ENCODE measurements at regions not wholly inside any gene's neighbourhood (a gene's known extent, or its start where the extent isn't known, plus 50 kb on each side); places are given as distances from the start of the nearest gene placed in this dataset.

DNA sequence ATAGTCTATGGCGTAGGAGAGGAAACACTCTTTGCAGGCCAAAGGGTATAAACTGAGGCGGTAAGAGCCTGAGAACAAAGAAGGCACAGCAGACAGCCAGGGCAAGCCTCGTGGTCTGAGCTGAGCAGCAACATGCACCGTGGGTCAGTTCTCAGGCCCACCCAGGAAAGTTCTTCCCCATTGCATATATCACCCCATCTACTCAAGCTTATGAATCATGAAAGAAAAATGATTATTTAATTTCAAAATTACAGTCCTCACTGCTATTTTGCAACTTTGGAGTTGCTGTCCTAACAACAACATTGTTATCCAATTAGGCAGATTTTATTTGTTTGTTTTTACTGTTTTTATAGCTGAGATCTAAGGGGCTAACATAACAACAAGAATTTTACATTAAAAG is 54.7 kb upstream of the RIOK3 start:
- TF ChIP-seq, protein P1, sequence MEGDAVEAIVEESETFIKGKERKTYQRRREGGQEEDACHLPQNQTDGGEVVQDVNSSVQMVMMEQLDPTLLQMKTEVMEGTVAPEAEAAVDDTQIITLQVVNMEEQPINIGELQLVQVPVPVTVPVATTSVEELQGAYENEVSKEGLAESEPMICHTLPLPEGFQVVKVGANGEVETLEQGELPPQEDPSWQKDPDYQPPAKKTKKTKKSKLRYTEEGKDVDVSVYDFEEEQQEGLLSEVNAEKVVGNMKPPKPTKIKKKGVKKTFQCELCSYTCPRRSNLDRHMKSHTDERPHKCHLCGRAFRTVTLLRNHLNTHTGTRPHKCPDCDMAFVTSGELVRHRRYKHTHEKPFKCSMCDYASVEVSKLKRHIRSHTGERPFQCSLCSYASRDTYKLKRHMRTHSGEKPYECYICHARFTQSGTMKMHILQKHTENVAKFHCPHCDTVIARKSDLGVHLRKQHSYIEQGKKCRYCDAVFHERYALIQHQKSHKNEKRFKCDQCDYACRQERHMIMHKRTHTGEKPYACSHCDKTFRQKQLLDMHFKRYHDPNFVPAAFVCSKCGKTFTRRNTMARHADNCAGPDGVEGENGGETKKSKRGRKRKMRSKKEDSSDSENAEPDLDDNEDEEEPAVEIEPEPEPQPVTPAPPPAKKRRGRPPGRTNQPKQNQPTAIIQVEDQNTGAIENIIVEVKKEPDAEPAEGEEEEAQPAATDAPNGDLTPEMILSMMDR (conservative IDR thresholded peaks at IDR 0.05; ENCODE audit: low read depth, low read length), result no peak
- no peak for TF ChIP-seq EZH2 (IDR thresholded peaks at IDR 0.05; ENCODE audit: borderline replicate concordance, low read depth, low read length, poor library complexity, severe bottlenecking)

Data from A673 (cell line).